Natural killer cell treated with Interleukin-12 subunit alpha and Interleukin-12 subunit beta and Interleukin-15 and Interleukin-18, amount 100 ng/mL, for 72 hours (primary cell): ENCODE measurements at regions not wholly inside any gene's neighbourhood (a gene's known extent, or its start where the extent isn't known, plus 50 kb on each side); places are given as distances from the start of the nearest gene placed in this dataset.

ENCODE experiments used
- ATAC-seq, 2 donors: fragments of 150-1000 bp; cut with Tn5 transposase in 1 of 2; sonication (Bioruptor Pico), chemical (Tn5 transposase) in 1 of 2; 2 replicates each; pipeline ENCODE4 v1.10.0; 2021
- DNase-seq: peaks from one replicate; pipeline ENCODE4 v3.0.0; 2022; ENCODE audit warnings: low spot score
- H3K27ac Mint-ChIP-seq, 2 donors: 1 replicate in 1 of 2; 2 replicates in 1 of 2; pipeline ENCODE4 v1.8.0; 2022; ENCODE audit warnings: mixed read lengths in 2 of 2, mild to moderate bottlenecking in 1 of 2, moderate library complexity in 1 of 2
- H3K27me3 Mint-ChIP-seq, 2 donors: 1 replicate in 1 of 2; 2 replicates in 1 of 2; pipeline ENCODE4 v1.8.0; 2022; ENCODE audit warnings: mixed read lengths in 2 of 2
- H3K36me3 Mint-ChIP-seq: one replicate; pipeline ENCODE4 v1.8.0; 2022; ENCODE audit warnings: mixed read lengths
- H3K4me1 Mint-ChIP-seq, 2 donors: 1 replicate in 1 of 2; 2 replicates in 1 of 2; pipeline ENCODE4 v1.8.0; 2022; ENCODE audit warnings: low read depth in 2 of 2, mixed read lengths in 2 of 2, mild to moderate bottlenecking in 1 of 2
- H3K4me3 Mint-ChIP-seq: one replicate; pipeline ENCODE4 v1.8.0; 2022; ENCODE audit warnings: mixed read lengths
- H3K9me3 Mint-ChIP-seq: 2 replicates; pipeline ENCODE4 v1.8.0; 2022; ENCODE audit warnings: mixed read lengths

DNA sequence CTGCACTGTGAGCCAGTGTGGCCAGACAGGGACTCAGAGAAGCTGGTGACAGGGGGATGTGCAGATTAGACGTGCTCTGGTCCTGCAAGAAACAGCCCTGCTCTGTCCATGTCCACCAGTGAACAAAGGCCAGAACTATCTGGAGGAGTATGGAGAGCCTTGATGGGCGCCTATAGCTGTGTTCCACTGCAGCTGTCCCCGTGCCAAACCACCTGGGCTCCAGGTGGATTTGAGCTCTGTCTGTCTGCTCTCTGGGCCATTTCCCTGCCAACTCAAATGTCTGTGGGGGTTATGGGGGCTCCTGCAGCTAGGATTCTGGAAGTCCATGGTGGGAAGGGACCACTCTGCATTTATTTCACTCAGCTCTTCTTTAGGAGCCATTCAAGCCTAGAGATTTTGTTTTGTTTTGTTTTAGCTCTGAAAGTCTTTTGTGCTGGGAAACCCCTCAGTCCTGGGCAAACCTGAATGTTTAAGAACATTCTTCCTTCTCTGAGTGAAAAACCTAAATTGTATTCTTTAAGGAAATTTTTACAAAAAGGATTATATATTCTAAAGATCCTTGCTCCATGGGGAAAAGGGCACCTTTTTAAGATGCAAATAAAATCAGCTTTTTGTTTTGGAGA, 1039.5 kb upstream of the SORCS1 start:
- H3K4me3 Mint-ChIP-seq = no peak overlapping the region
- DNase-seq = no peak
- H3K27ac Mint-ChIP-seq = no peak overlapping the region
- no peaks in the 10 kb centered on the region for H3K27me3 Mint-ChIP-seq
- peaks cover 9% of the 10 kb centered on the region for H3K9me3 Mint-ChIP-seq
- H3K4me1 Mint-ChIP-seq = no peaks in the 10 kb centered on the region
- no peak for ATAC-seq
- no peaks in the 10 kb centered on the region for H3K36me3 Mint-ChIP-seq

DNA sequence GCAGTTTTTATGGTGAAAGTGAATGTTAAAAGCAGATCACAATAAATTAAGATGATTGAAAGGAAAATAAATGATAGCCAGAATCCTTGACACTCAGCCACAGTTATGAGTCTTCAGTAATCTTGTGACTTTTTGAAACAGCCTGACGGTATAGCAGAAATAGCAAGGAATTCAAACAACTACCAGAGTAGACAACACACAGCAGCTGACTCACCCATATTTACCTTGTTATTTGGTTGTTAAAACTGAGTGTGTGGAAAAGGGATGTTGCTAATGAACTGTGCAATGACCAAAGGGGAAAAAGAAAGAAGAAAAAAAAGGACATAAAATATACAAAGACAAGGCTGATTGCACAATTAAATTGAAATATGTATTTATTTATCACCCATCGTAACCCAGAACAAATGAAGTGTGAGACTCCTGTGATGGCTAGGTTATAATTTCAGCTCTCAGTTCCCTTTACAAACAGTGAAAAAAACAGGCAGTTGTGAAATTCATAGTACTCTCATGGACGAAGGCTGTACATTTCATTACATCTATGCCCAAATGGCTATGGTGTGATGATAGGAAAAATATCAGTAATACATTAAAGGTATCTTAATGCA, 1023.0 kb upstream of the SORCS1 start:
- no peak for ATAC-seq
- no peaks in the 10 kb centered on the region for H3K27me3 Mint-ChIP-seq
- peaks cover 15% of the 10 kb centered on the region for H3K9me3 Mint-ChIP-seq
- no peak overlapping the region for H3K4me3 Mint-ChIP-seq
- H3K36me3 Mint-ChIP-seq = peaks cover 4% of the 10 kb centered on the region
- no peak for DNase-seq
- no peak overlapping the region for H3K27ac Mint-ChIP-seq
- no peaks in the 10 kb centered on the region for H3K4me1 Mint-ChIP-seq

DNA sequence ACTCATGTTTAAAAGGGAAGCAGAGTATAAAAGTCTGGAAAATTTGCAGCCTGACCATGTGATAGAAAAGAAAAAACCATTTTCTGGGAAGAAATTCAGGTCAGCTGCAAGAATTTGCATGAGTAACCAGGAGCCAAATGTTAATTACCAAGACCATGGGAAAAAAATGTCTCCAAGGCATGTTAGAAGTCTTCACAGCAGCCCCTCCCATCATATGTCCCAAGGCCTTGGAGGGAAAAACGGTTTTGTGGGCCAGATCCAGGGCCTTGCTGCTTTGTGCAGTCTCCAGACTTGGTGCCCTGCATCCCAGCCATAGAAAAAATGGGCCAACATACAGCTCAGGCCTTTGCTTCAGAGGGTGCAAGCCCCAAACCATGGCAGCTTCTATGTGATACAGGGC, 1019.6 kb upstream of the SORCS1 start:
- H3K27me3 Mint-ChIP-seq = no peaks in the 10 kb centered on the region
- H3K4me1 Mint-ChIP-seq = no peaks in the 10 kb centered on the region
- H3K4me3 Mint-ChIP-seq = no peak overlapping the region
- peaks cover 8% of the 10 kb centered on the region for H3K36me3 Mint-ChIP-seq
- ATAC-seq (no peak), DNase-seq (no peak)
- H3K9me3 Mint-ChIP-seq = peaks cover 21% of the 10 kb centered on the region
- no peak overlapping the region for H3K27ac Mint-ChIP-seq

DNA sequence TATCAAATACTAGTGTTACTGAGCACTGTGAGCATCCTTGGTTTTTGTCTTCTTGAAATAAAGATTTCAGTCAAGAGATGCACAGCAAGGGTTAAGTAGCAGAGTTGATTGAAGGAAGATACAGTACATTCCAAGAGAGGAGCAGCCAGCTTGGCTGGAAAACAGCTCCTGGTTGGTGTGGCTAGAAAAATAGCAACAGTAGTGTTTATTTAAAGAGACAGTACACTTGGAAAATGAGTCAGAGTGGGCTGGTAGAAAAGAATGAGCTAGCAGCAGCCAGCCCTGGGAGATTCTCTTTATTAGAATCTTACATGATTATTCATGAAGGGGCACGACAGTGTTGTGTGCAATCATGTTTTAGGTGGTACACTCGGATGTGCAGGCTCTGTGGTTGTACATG, 1016.4 kb upstream of the SORCS1 start:
- Mint-ChIP-seq H3K4me1 (no peaks in the 10 kb centered on the region), H3K9me3 (peaks cover 14% of the 10 kb centered on the region), H3K27me3 (no peaks in the 10 kb centered on the region), H3K27ac (no peak overlapping the region), H3K4me3 (no peak overlapping the region), H3K36me3 (peaks cover 8% of the 10 kb centered on the region)
- no peak for ATAC-seq
- no peak for DNase-seq

DNA sequence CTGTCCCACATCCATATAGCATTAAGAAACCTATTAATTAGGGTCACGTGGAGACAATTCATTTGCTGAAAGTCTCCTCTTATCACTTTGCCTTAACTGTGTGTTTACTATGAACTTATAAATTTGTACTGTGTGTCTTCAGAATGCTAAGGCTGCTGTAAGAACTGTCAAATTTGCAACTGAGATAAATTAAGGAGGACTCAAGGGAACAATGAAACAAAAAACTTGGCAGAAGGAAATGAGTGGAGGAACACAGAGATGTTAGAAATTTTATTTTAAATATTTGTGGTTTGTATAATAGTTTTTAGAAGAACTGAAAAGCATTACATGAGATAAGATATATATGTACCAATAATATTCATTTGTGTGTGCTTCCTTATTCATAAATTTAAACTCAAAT, 1005.3 kb upstream of the SORCS1 start:
- Mint-ChIP-seq H3K4me3 (no peak overlapping the region), H3K36me3 (no peaks in the 10 kb centered on the region), H3K9me3 (peaks cover 9% of the 10 kb centered on the region), H3K27me3 (no peaks in the 10 kb centered on the region), H3K27ac (no peak overlapping the region), H3K4me1 (no peaks in the 10 kb centered on the region)
- ATAC-seq (no peak), DNase-seq (no peak)

DNA sequence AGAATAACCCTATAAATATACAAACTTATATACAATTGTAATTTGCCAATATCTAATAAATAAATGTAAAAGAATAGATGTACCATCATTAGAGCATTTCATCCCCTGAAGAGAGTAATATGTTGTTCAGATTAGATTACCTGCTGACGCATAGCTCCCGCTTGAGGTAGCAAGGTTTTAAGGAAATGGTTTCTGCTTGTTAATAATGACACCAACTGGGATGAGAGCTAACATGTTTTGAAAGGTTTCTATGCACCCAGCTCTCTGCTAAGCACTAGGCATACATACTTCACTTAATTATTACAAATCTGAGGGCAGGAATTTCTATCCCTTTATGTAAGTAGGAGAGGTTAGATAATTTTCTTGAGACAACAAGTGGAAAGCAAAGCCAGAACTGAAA, 1003.3 kb upstream of the SORCS1 start:
- ATAC-seq = no peak
- H3K36me3 Mint-ChIP-seq = no peaks in the 10 kb centered on the region
- peaks cover 9% of the 10 kb centered on the region for H3K9me3 Mint-ChIP-seq
- H3K27ac Mint-ChIP-seq = no peak overlapping the region
- H3K27me3 Mint-ChIP-seq = no peaks in the 10 kb centered on the region
- no peaks in the 10 kb centered on the region for H3K4me1 Mint-ChIP-seq
- no peak for DNase-seq
- H3K4me3 Mint-ChIP-seq = no peak overlapping the region

DNA sequence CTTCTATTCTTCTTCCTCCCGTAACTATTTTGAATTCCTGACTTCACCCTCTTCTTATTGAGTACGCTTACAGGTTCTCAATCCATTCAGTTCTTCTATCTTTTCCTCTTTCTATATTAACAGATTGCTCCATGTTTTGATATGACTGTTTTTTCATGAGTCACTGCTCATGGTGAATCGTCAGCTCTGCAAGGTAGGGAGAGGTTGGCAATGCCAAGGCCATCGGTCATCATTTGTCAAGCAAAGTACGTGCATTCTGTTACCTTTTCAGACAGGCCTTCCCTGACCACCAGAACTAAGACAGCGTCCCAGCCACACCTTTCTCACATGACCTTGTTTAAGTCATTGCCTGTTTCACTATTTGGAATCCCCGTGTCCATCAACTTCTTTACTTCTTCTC, 1001.9 kb upstream of the SORCS1 start:
- no peak for ATAC-seq
- no peaks in the 10 kb centered on the region for H3K4me1 Mint-ChIP-seq
- H3K27me3 Mint-ChIP-seq = no peaks in the 10 kb centered on the region
- DNase-seq = no peak
- H3K4me3 Mint-ChIP-seq = no peak overlapping the region
- no peaks in the 10 kb centered on the region for H3K36me3 Mint-ChIP-seq
- H3K27ac Mint-ChIP-seq = no peak overlapping the region
- H3K9me3 Mint-ChIP-seq = peaks cover 9% of the 10 kb centered on the region

DNA sequence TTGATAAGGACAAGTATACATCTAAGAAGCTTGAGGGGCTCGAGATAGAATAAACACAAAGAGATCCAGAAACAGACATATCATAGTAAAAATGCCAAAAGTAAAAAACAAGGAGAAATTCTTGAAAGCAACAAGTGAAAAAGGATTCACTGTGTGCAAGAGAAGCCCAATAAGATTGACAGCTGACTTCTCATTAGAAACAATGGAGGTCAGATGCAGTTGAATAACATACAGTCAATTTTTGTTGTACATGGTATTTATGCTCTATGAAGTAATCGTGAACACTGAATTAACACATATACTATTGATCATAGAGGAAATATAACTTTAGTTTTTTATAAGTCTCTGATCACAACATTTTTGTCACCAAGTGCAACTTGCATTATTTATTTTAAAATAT, 982.8 kb upstream of the SORCS1 start:
- Mint-ChIP-seq H3K27ac (no peak overlapping the region), H3K4me1 (no peaks in the 10 kb centered on the region), H3K9me3 (peaks cover 10% of the 10 kb centered on the region), H3K27me3 (no peaks in the 10 kb centered on the region), H3K4me3 (no peak overlapping the region), H3K36me3 (peaks cover 10% of the 10 kb centered on the region)
- DNase-seq (no peak), ATAC-seq (no peak)

DNA sequence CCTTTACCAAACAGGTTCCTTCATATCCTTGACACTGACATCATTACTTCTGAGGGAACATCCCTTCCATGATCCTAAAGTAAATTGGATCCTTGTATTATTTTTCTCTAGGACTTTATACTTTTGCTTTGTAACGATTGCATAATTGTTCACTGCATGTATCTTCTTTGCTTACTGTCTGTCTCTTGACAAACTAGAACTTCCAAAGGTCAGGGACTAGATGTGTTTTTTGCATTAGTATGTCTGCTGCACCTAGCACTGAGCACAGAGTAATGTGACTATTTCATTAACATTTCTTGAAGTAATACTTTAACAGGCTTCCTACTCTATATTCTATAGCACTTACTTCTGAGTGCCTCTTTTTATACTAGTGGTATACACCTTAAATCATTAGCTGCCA, 976.6 kb upstream of the SORCS1 start:
- Mint-ChIP-seq H3K27me3 (no peaks in the 10 kb centered on the region), H3K27ac (no peak overlapping the region), H3K9me3 (peaks cover 5% of the 10 kb centered on the region), H3K4me1 (no peaks in the 10 kb centered on the region), H3K4me3 (no peak overlapping the region), H3K36me3 (no peaks in the 10 kb centered on the region)
- ATAC-seq (no peak), DNase-seq (no peak)

DNA sequence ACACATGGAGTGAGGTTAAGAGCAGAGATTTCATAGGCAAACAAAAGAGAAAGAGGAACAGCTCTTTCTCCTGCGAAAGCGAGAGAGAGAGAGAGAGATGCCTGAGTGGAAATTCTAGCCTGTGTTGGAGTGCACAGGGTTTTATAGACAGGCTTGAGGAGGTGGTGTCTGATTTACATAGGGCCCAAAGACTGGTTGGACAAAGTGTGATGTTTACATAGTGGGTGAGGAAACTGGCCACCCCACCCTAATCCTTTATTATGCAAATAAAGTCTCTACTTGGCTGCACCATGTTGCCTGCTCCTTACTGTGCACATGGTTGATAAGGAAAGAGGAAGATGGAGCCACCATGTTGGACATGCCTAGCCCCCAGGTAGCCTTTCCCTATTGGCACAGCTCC, 967.8 kb upstream of the SORCS1 start:
- DNase-seq (no peak), ATAC-seq (no peak)
- no peaks in the 10 kb centered on the region for H3K4me1 Mint-ChIP-seq
- no peaks in the 10 kb centered on the region for H3K36me3 Mint-ChIP-seq
- H3K27ac Mint-ChIP-seq = no peak overlapping the region
- no peak overlapping the region for H3K4me3 Mint-ChIP-seq
- H3K9me3 Mint-ChIP-seq = peaks cover 12% of the 10 kb centered on the region
- H3K27me3 Mint-ChIP-seq = no peaks in the 10 kb centered on the region

DNA sequence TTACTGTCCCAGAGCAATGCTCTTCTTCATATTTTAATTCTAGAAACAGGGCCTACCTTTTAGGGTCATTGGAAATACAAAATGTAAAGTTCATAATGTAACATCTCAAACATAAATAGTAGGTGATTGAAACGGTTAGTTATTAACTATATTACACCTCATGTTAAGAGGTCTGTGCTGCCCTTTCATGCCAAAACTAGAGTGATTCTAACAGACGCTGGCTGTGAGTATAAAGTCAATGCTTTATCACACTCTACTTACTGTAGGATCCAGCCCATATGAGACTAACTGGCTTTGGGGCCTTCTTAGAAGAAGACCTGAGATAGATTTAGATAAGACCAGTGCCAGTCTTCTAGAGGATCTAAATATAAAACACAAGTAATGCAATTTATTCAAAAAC, 966.1 kb upstream of the SORCS1 start:
- no peak overlapping the region for H3K4me3 Mint-ChIP-seq
- H3K27me3 Mint-ChIP-seq = no peaks in the 10 kb centered on the region
- no peaks in the 10 kb centered on the region for H3K4me1 Mint-ChIP-seq
- H3K9me3 Mint-ChIP-seq = peaks cover 12% of the 10 kb centered on the region
- no peak overlapping the region for H3K27ac Mint-ChIP-seq
- no peak for ATAC-seq
- no peak for DNase-seq
- no peaks in the 10 kb centered on the region for H3K36me3 Mint-ChIP-seq

DNA sequence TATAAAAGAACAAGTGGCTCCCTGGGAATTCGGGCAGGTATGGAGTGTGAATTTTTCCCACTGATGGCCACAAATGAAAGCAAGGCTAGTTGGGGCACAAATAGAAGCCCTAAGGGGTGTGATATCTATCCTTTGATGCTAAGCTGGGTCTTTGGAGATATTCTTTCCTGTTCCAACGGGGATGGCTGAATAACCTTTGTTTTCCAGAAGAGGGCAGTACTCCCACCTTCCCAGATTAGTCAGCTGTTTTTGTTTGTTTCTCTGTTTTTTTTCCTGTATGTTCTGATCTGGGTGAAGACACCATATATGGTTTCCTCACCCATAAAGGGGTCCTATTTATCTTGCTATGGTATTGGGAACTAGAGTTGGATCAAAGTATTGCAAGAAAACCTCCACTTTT, 947.7 kb upstream of the SORCS1 start:
- ATAC-seq = no peak
- peaks cover 10% of the 10 kb centered on the region for H3K9me3 Mint-ChIP-seq
- H3K27ac Mint-ChIP-seq = no peak overlapping the region
- H3K4me3 Mint-ChIP-seq = no peak overlapping the region
- H3K36me3 Mint-ChIP-seq = no peaks in the 10 kb centered on the region
- H3K27me3 Mint-ChIP-seq = no peaks in the 10 kb centered on the region
- DNase-seq = no peak
- H3K4me1 Mint-ChIP-seq = no peaks in the 10 kb centered on the region

DNA sequence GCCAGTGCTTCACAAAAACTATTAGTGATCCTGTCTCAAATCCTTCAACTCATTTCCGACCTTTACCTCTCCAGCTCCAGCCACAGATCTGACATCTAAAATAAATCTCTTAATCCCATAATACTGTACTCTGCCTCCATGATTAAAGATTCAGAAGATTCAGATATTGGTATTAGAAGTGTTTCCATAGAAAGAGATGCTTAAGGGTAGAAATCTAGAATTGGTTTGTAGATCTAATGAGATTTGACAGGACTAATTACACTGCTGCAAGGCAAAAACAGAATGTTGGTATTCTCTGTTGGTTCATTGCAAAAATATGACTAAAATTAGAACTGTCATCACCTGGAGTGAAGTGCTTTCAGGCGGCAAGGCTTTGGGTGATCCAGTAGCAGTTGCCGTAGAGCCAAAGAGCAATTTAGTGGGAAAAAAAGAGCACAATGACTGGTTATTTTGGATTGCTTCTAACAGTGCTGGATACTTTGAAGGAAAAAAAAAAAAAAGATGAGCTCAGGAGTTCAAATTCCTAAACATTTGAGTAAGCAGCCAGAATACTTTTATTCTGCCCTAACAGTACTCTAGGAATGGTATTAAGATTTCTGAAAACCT, 940.1 kb upstream of the SORCS1 start:
- no peak for ATAC-seq
- no peaks in the 10 kb centered on the region for H3K36me3 Mint-ChIP-seq
- no peaks in the 10 kb centered on the region for H3K4me1 Mint-ChIP-seq
- H3K4me3 Mint-ChIP-seq = no peak overlapping the region
- H3K9me3 Mint-ChIP-seq = peaks cover 27% of the 10 kb centered on the region
- H3K27ac Mint-ChIP-seq = no peak overlapping the region
- DNase-seq = no peak
- H3K27me3 Mint-ChIP-seq = no peaks in the 10 kb centered on the region

DNA sequence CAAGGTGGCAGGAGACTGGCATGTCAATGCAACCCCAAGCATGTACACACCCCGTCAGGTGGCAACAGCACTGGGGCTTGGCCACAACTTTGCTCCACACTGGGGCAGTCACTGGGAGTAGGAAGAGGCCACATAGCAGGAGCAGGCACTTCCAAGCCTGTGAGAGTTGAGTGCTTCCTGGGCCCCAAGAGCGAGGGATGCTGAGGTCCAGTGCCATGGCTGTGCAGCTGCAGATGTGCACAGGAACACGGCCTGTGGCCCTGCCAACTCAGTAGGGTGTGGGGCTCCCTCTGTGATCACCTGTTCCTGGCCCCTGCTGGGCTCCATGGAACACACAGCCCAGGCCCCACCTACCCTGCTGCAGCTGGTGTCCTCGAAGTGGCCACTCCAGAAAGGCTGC, 932.8 kb upstream of the SORCS1 start:
- ATAC-seq = no peak
- Mint-ChIP-seq H3K9me3 (peaks cover 19% of the 10 kb centered on the region), H3K4me3 (no peak overlapping the region), H3K27ac (no peak overlapping the region), H3K36me3 (no peaks in the 10 kb centered on the region), H3K27me3 (no peaks in the 10 kb centered on the region), H3K4me1 (no peaks in the 10 kb centered on the region)
- DNase-seq = no peak
